ENCODE measurements at regions not wholly inside any gene's neighbourhood (a gene's known extent, or its start where the extent isn't known, plus 50 kb on each side); places are given as distances from the start of the nearest gene placed in this dataset.

GRCh38 chr12:94721173-94721572 is 70.8 kb upstream of the TMCC3 start:
- no peak for DNase-seq
- Histone ChIP-seq H3K4me1 (peaks cover 0 to 41% (median 17%) of the 10 kb centered on the region in 6 donors), H3K36me3 (no peaks in the 10 kb centered on the region), H3K27ac (no peak overlapping the region), H3K27me3 (replicated peaks in 1 of 7) (no peaks in the 10 kb centered on the region), H3K4me3 (peak overlapping the region in 1 of 8 donors; percentile 9), H3K9me3 (no peaks in the 10 kb centered on the region)
- intact Hi-C loops (cut with DNase I; ENCODE audit: low total_unique reads): no loop called here
- 62 to 84% (median 69%) methylated on average over 1 of the region's 1 CpG for WGBS, 5 donors
- no peak for TF ChIP-seq POLR2AphosphoS5 (IDR thresholded peaks at IDR 0.05)
- TF ChIP-seq POLR2A (IDR thresholded peaks at IDR 0.05): no peak
- TF ChIP-seq CTCF (IDR thresholded peaks at IDR 0.05 in 8 of 11, conservative IDR thresholded peaks at IDR 0.05 in 3 of 11): no peak

GRCh38 chr12:94718114-94718513 is 67.8 kb upstream of the TMCC3 start:
- intact Hi-C loops (cut with DNase I; ENCODE audit: low total_unique reads): no loop called here
- Histone ChIP-seq H3K36me3 (no peaks in the 10 kb centered on the region), H3K27ac (no peak overlapping the region), H3K9me3 (no peaks in the 10 kb centered on the region), H3K4me1 (peaks cover 0 to 32% (median 15%) of the 10 kb centered on the region in 6 donors), H3K4me3 (no peak overlapping the region), H3K27me3 (replicated peaks in 1 of 7) (no peaks in the 10 kb centered on the region)
- 76 to 93% (median 88%) methylated on average over 1 of the region's 1 CpG for WGBS, 5 donors
- no peak for DNase-seq
- no peak for TF ChIP-seq POLR2A (IDR thresholded peaks at IDR 0.05)
- no peak for TF ChIP-seq POLR2AphosphoS5 (IDR thresholded peaks at IDR 0.05)
- TF ChIP-seq CTCF (IDR thresholded peaks at IDR 0.05 in 8 of 11, conservative IDR thresholded peaks at IDR 0.05 in 3 of 11): no peak

- intact Hi-C loops (cut with DNase I; ENCODE audit: low total_unique reads): no loop called here
- peaks cover 0 to 31% (median 15%) of the 10 kb centered on the region in 6 donors for H3K4me1 ChIP-seq
- no peaks in the 10 kb centered on the region for H3K36me3 ChIP-seq
- WGBS, 5 donors: 59 to 84% (median 70%) methylated on average over 1 of the region's 1 CpG
- no peaks in the 10 kb centered on the region for H3K9me3 ChIP-seq
- TF ChIP-seq CTCF (IDR thresholded peaks at IDR 0.05 in 8 of 11, conservative IDR thresholded peaks at IDR 0.05 in 3 of 11) (no peak), POLR2A (IDR thresholded peaks at IDR 0.05) (no peak)
- DNase-seq: no peak
- no peaks in the 10 kb centered on the region for H3K27me3 ChIP-seq (replicated peaks in 1 of 7)
- no peak overlapping the region for H3K27ac ChIP-seq
- H3K4me3 ChIP-seq: no peak overlapping the region
Observed at GRCh38 chr12:94717656-94718055, 67.3 kb upstream of the TMCC3 start.

GRCh38 chr12:94717108-94717507 is 66.8 kb upstream of the TMCC3 start:
- WGBS, 5 donors: 88 to 91% (median 91%) methylated on average over 8 of the region's 8 CpGs
- Histone ChIP-seq H3K36me3 (no peaks in the 10 kb centered on the region), H3K27me3 (replicated peaks in 1 of 7) (no peaks in the 10 kb centered on the region), H3K9me3 (no peaks in the 10 kb centered on the region), H3K4me3 (no peak overlapping the region), H3K27ac (no peak overlapping the region), H3K4me1 (peaks cover 0 to 25% (median 15%) of the 10 kb centered on the region in 6 donors)
- no peak for DNase-seq
- TF ChIP-seq POLR2AphosphoS5 (IDR thresholded peaks at IDR 0.05) (no peak), POLR2A (IDR thresholded peaks at IDR 0.05) (no peak), CTCF (IDR thresholded peaks at IDR 0.05 in 8 of 11, conservative IDR thresholded peaks at IDR 0.05 in 3 of 11) (no peak)
- intact Hi-C loops (cut with DNase I; ENCODE audit: low total_unique reads): no loop called here
